GM20000 (cell line): ENCODE measurements at regions not wholly inside any gene's neighbourhood (a gene's known extent, or its start where the extent isn't known, plus 50 kb on each side); places are given as distances from the start of the nearest gene placed in this dataset.

Source experiments
- DNase-seq: peaks from one replicate; pipeline ENCODE4 v3.0.0; 2012; ENCODE audit warnings: low spot score
- TF ChIP-seq, protein P1 (sequence below): IDR thresholded peaks from 2 replicates; pipeline ENCODE4 v1.5.1; 2012; ENCODE audit warnings: mild to moderate bottlenecking, control low read depth; ENCODE audit errors: extremely low read depth, missing control alignments

DNA sequence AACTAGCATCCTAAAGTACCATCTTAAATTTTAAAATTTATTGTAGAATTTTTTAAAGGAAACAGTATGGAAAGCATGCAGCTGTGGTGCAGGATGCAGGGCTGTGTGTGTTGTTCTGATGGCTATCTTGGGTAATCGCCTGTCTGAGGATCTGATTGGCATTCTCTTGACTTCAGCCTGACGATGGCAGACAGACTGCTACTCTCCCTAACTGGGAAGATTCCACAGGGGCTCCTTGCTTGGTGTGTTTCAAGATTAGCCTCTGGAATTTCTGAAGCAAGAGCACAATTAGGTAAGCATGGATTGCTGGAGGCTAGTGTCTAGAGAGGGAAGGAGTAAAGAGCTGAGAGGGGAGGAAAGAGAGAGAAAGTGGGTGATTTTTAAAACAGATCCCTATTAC lies 696.8 kb upstream of the LRFN5 start:
- DNase-seq: no peak

DNA sequence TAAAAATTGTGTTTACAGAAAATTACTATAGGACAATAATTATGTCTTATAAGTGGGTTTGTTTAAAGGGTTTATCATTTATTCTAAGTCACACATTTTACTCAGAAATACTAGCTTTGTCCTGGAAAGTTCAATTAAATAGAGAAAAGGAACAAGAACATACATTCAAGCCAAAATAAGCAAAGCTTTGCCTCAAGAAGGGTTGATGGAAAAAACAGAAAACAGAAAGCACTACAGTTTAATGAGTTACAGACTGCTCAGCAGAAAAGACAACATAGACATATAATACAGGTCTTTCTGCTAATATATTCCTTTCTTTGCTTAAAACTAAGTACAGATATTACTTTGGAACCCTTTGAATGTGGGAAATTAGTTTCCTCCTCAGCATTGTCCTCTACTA lies 703.0 kb upstream of the LRFN5 start:
- DNase-seq: no peak
- TF ChIP-seq, protein P1, sequence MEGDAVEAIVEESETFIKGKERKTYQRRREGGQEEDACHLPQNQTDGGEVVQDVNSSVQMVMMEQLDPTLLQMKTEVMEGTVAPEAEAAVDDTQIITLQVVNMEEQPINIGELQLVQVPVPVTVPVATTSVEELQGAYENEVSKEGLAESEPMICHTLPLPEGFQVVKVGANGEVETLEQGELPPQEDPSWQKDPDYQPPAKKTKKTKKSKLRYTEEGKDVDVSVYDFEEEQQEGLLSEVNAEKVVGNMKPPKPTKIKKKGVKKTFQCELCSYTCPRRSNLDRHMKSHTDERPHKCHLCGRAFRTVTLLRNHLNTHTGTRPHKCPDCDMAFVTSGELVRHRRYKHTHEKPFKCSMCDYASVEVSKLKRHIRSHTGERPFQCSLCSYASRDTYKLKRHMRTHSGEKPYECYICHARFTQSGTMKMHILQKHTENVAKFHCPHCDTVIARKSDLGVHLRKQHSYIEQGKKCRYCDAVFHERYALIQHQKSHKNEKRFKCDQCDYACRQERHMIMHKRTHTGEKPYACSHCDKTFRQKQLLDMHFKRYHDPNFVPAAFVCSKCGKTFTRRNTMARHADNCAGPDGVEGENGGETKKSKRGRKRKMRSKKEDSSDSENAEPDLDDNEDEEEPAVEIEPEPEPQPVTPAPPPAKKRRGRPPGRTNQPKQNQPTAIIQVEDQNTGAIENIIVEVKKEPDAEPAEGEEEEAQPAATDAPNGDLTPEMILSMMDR: no peak

More for the DNA sequence above, 696.8 kb upstream of the LRFN5 start:
- TF ChIP-seq, protein P1: no peak

- TF ChIP-seq, protein P1: no peak
- DNase-seq: no peak
Observed at GRCh38 chr14:40899435-40899834, 707.2 kb upstream of the LRFN5 start.

GRCh38 chr14:40894846-40895245 lies 711.8 kb upstream of the LRFN5 start:
- no peak for DNase-seq
- TF ChIP-seq, protein P1: no peak

GRCh38 chr14:40889126-40889525 lies 717.5 kb upstream of the LRFN5 start:
- TF ChIP-seq, protein P1: no peak
- no peak for DNase-seq

- TF ChIP-seq, protein P1: no peak
- no peak for DNase-seq
Observed at GRCh38 chr14:40887912-40888311, 718.8 kb upstream of the LRFN5 start.

- TF ChIP-seq, protein P1: no peak
- no peak for DNase-seq
Observed at GRCh38 chr14:40870252-40870651, 736.4 kb upstream of the LRFN5 start.
